ENCODE measurements at regions not wholly inside any gene's neighbourhood (a gene's known extent, or its start where the extent isn't known, plus 50 kb on each side); places are given as distances from the start of the nearest gene placed in this dataset.

- DNase-seq (ENCODE audit: low spot score), result no peak
- H3K4me3 ChIP-seq (ENCODE audit: low read length in 2 of 2), result no peak overlapping the region
- H2BK5ac ChIP-seq (ENCODE audit: low read length), result no peak overlapping the region
- no peaks in the 10 kb centered on the region for H3K79me1 ChIP-seq (ENCODE audit: low read depth, low read length)
- H3K4ac ChIP-seq (ENCODE audit: low read length), result no peak overlapping the region
- no peaks in the 10 kb centered on the region for H3K36me3 ChIP-seq (replicated peaks in 1 of 2; ENCODE audit: control insufficient read depth in 2 of 2, insufficient read depth in 2 of 2, low read length in 2 of 2)
- no peak overlapping the region for H4K8ac ChIP-seq (ENCODE audit: low read depth, low read length)
- H3K4me1 ChIP-seq (ENCODE audit: control insufficient read depth in 2 of 2, insufficient read depth in 1 of 2, low read depth in 1 of 2, low read length in 2 of 2), result no peaks in the 10 kb centered on the region
- no peak overlapping the region for H3K18ac ChIP-seq (ENCODE audit: low read length)
- H3K9me3 ChIP-seq (replicated peaks in 1 of 2; ENCODE audit: control insufficient read depth in 2 of 2, insufficient read depth in 1 of 2, low read depth in 1 of 2, low read length in 2 of 2), result no peaks in the 10 kb centered on the region
- no peak overlapping the region for H2AK5ac ChIP-seq (ENCODE audit: low read depth, low read length)
- no CpG with 5 or more reads among the region's 2 CpGs for WGBS, 2 donors (ENCODE audit: extremely low coverage in 2 of 2, insufficient read length in 2 of 2, insufficient replicate concordance in 1 of 2)
- H2BK120ac ChIP-seq (ENCODE audit: low read depth, low read length), result no peak overlapping the region
- no peak overlapping the region for H2BK12ac ChIP-seq (ENCODE audit: low read length)
- H3K14ac ChIP-seq (ENCODE audit: low read length), result no peak overlapping the region
- H3K27me3 ChIP-seq (ENCODE audit: control insufficient read depth in 3 of 3, insufficient read depth in 3 of 3, low read depth in 1 of 3, low read length in 3 of 3), result no peaks in the 10 kb centered on the region
- no peak overlapping the region for H2BK15ac ChIP-seq (ENCODE audit: low read length)
- no peak overlapping the region for H2AFZ ChIP-seq (ENCODE audit: low read length)
- no peak overlapping the region for H3K23ac ChIP-seq (ENCODE audit: low read depth, low read length, poor library complexity)
- H3K9ac ChIP-seq (ENCODE audit: low read depth, low read length, poor library complexity), result no peak overlapping the region
- no peak overlapping the region for H3K27ac ChIP-seq (replicated peaks; ENCODE audit: low read length)
- H4K91ac ChIP-seq (ENCODE audit: low read depth, low read length, poor library complexity), result no peak overlapping the region
- no peak overlapping the region for H3K4me2 ChIP-seq (ENCODE audit: insufficient read depth, low read length, poor library complexity, severe bottlenecking)
These were observed 1073.6 kb upstream of the EDIL3 start for GRCh38 chr5:85458319-85458718.

- no peaks in the 10 kb centered on the region for H3K4me1 ChIP-seq (ENCODE audit: control insufficient read depth in 2 of 2, insufficient read depth in 1 of 2, low read depth in 1 of 2, low read length in 2 of 2)
- H3K23ac ChIP-seq (ENCODE audit: low read depth, low read length, poor library complexity), result no peak overlapping the region
- no peak for DNase-seq (ENCODE audit: low spot score)
- no peak overlapping the region for H2BK15ac ChIP-seq (ENCODE audit: low read length)
- no peak overlapping the region for H2AFZ ChIP-seq (ENCODE audit: low read length)
- H3K27me3 ChIP-seq (ENCODE audit: control insufficient read depth in 3 of 3, insufficient read depth in 3 of 3, low read depth in 1 of 3, low read length in 3 of 3), result no peaks in the 10 kb centered on the region
- H3K4ac ChIP-seq (ENCODE audit: low read length), result no peak overlapping the region
- H2BK5ac ChIP-seq (ENCODE audit: low read length), result no peak overlapping the region
- H2BK120ac ChIP-seq (ENCODE audit: low read depth, low read length), result no peak overlapping the region
- H3K4me2 ChIP-seq (ENCODE audit: insufficient read depth, low read length, poor library complexity, severe bottlenecking), result no peak overlapping the region
- H3K4me3 ChIP-seq (ENCODE audit: low read length in 2 of 2), result no peak overlapping the region
- no CpG with 5 or more reads among the region's 1 CpG for WGBS, 2 donors (ENCODE audit: extremely low coverage in 2 of 2, insufficient read length in 2 of 2, insufficient replicate concordance in 1 of 2)
- H2AK5ac ChIP-seq (ENCODE audit: low read depth, low read length), result no peak overlapping the region
- H2BK12ac ChIP-seq (ENCODE audit: low read length), result no peak overlapping the region
- H3K9ac ChIP-seq (ENCODE audit: low read depth, low read length, poor library complexity), result no peak overlapping the region
- H3K79me1 ChIP-seq (ENCODE audit: low read depth, low read length), result no peaks in the 10 kb centered on the region
- no peak overlapping the region for H3K14ac ChIP-seq (ENCODE audit: low read length)
- H3K9me3 ChIP-seq (replicated peaks in 1 of 2; ENCODE audit: control insufficient read depth in 2 of 2, insufficient read depth in 1 of 2, low read depth in 1 of 2, low read length in 2 of 2), result no peaks in the 10 kb centered on the region
- H4K8ac ChIP-seq (ENCODE audit: low read depth, low read length), result no peak overlapping the region
- no peaks in the 10 kb centered on the region for H3K36me3 ChIP-seq (replicated peaks in 1 of 2; ENCODE audit: control insufficient read depth in 2 of 2, insufficient read depth in 2 of 2, low read length in 2 of 2)
- H4K91ac ChIP-seq (ENCODE audit: low read depth, low read length, poor library complexity), result no peak overlapping the region
- H3K27ac ChIP-seq (replicated peaks; ENCODE audit: low read length), result no peak overlapping the region
- H3K18ac ChIP-seq (ENCODE audit: low read length), result no peak overlapping the region
These were observed 1078.3 kb upstream of the EDIL3 start for GRCh38 chr5:85462957-85463356.

GRCh38 chr5:85466423-85466822, 1081.7 kb upstream of the EDIL3 start:
- no peaks in the 10 kb centered on the region for H3K36me3 ChIP-seq (replicated peaks in 1 of 2; ENCODE audit: control insufficient read depth in 2 of 2, insufficient read depth in 2 of 2, low read length in 2 of 2)
- no peak overlapping the region for H2AK5ac ChIP-seq (ENCODE audit: low read depth, low read length)
- no peak overlapping the region for H3K14ac ChIP-seq (ENCODE audit: low read length)
- no peak overlapping the region for H4K91ac ChIP-seq (ENCODE audit: low read depth, low read length, poor library complexity)
- no peak overlapping the region for H4K8ac ChIP-seq (ENCODE audit: low read depth, low read length)
- H3K4ac ChIP-seq (ENCODE audit: low read length), result no peak overlapping the region
- no peaks in the 10 kb centered on the region for H3K79me1 ChIP-seq (ENCODE audit: low read depth, low read length)
- no peak overlapping the region for H3K23ac ChIP-seq (ENCODE audit: low read depth, low read length, poor library complexity)
- H2AFZ ChIP-seq (ENCODE audit: low read length), result no peak overlapping the region
- no peak overlapping the region for H2BK120ac ChIP-seq (ENCODE audit: low read depth, low read length)
- no peak overlapping the region for H3K4me3 ChIP-seq (ENCODE audit: low read length in 2 of 2)
- no peak overlapping the region for H3K9ac ChIP-seq (ENCODE audit: low read depth, low read length, poor library complexity)
- WGBS, 2 donors (ENCODE audit: extremely low coverage in 2 of 2, insufficient read length in 2 of 2, insufficient replicate concordance in 1 of 2), result no CpG with 5 or more reads among the region's 1 CpG
- H2BK15ac ChIP-seq (ENCODE audit: low read length), result no peak overlapping the region
- H3K9me3 ChIP-seq (replicated peaks in 1 of 2; ENCODE audit: control insufficient read depth in 2 of 2, insufficient read depth in 1 of 2, low read depth in 1 of 2, low read length in 2 of 2), result no peaks in the 10 kb centered on the region
- no peak for DNase-seq (ENCODE audit: low spot score)
- H3K27ac ChIP-seq (replicated peaks; ENCODE audit: low read length), result no peak overlapping the region
- H2BK12ac ChIP-seq (ENCODE audit: low read length), result no peak overlapping the region
- H3K4me1 ChIP-seq (ENCODE audit: control insufficient read depth in 2 of 2, insufficient read depth in 1 of 2, low read depth in 1 of 2, low read length in 2 of 2), result no peaks in the 10 kb centered on the region
- H2BK5ac ChIP-seq (ENCODE audit: low read length), result no peak overlapping the region
- no peak overlapping the region for H3K18ac ChIP-seq (ENCODE audit: low read length)
- H3K27me3 ChIP-seq (ENCODE audit: control insufficient read depth in 3 of 3, insufficient read depth in 3 of 3, low read depth in 1 of 3, low read length in 3 of 3), result no peaks in the 10 kb centered on the region
- no peak overlapping the region for H3K4me2 ChIP-seq (ENCODE audit: insufficient read depth, low read length, poor library complexity, severe bottlenecking)

GRCh38 chr5:85472749-85473148, 1088.1 kb upstream of the EDIL3 start:
- Histone ChIP-seq H4K8ac (ENCODE audit: low read depth, low read length) (no peak overlapping the region), H2BK120ac (ENCODE audit: low read depth, low read length) (no peak overlapping the region), H3K14ac (ENCODE audit: low read length) (no peak overlapping the region), H3K9me3 (replicated peaks in 1 of 2; ENCODE audit: control insufficient read depth in 2 of 2, insufficient read depth in 1 of 2, low read depth in 1 of 2, low read length in 2 of 2) (no peaks in the 10 kb centered on the region), H2BK15ac (ENCODE audit: low read length) (no peak overlapping the region), H3K18ac (ENCODE audit: low read length) (no peak overlapping the region), H3K4me1 (ENCODE audit: control insufficient read depth in 2 of 2, insufficient read depth in 1 of 2, low read depth in 1 of 2, low read length in 2 of 2) (no peaks in the 10 kb centered on the region), H3K27ac (replicated peaks; ENCODE audit: low read length) (no peak overlapping the region), H3K4ac (ENCODE audit: low read length) (no peak overlapping the region), H2AFZ (ENCODE audit: low read length) (no peak overlapping the region), H3K27me3 (ENCODE audit: control insufficient read depth in 3 of 3, insufficient read depth in 3 of 3, low read depth in 1 of 3, low read length in 3 of 3) (no peaks in the 10 kb centered on the region), H2BK5ac (ENCODE audit: low read length) (no peak overlapping the region), H4K91ac (ENCODE audit: low read depth, low read length, poor library complexity) (no peak overlapping the region), H3K9ac (ENCODE audit: low read depth, low read length, poor library complexity) (no peak overlapping the region), H3K4me3 (ENCODE audit: low read length in 2 of 2) (no peak overlapping the region), H3K36me3 (replicated peaks in 1 of 2; ENCODE audit: control insufficient read depth in 2 of 2, insufficient read depth in 2 of 2, low read length in 2 of 2) (no peaks in the 10 kb centered on the region), H3K4me2 (ENCODE audit: insufficient read depth, low read length, poor library complexity, severe bottlenecking) (no peak overlapping the region), H3K23ac (ENCODE audit: low read depth, low read length, poor library complexity) (no peak overlapping the region), H3K79me1 (ENCODE audit: low read depth, low read length) (no peaks in the 10 kb centered on the region), H2AK5ac (ENCODE audit: low read depth, low read length) (no peak overlapping the region), H2BK12ac (ENCODE audit: low read length) (no peak overlapping the region)
- DNase-seq (ENCODE audit: low spot score), result no peak

All from neuronal stem cell (in vitro differentiated cells).